K562 (cell line): ENCODE measurements at regions not wholly inside any gene's neighbourhood (a gene's known extent, or its start where the extent isn't known, plus 50 kb on each side); places are given as distances from the start of the nearest gene placed in this dataset.

Experiments used
- ATAC-seq: fragments of 200-7000 bp; cut with Tn5 transposase; 3 replicates; pipeline ENCODE4 v1.9.1; 2020; ENCODE audit warnings: moderate library complexity
- BruUV-seq: library from RNA; stranded (reverse); fragments of 400-500 nt; replicated peaks from 2 replicates; lab custom pipeline; 2021; lab: Mats Ljungman, UMichigan
- CTCF ChIA-PET: fragments of 300-600 bp; formaldehyde crosslinking; extraction: SDS; loops from one replicate; lab custom pipeline; 2021; ENCODE audit warnings: low intra/inter-chr PET ratio; lab: Yijun Ruan, JAX
- POLR2A ChIA-PET: fragments of 300-600, 350-650 bp; sonication (Branson Sonifier 250); formaldehyde crosslinking; extraction: SDS; loops from one replicate; lab custom pipeline; 2021; ENCODE audit warnings: antibody characterized with exemption, inconsistent platforms; lab: Yijun Ruan, JAX
- DNase-seq, 4 experiments: peaks; one replicate each; pipeline versions ENCODE4 v3.0.0 to v3.0.0-alpha.2; 2011 to 2018; ENCODE audit warnings: low spot score in 3 of 4, mixed read lengths in 3 of 4; ENCODE audit errors: extremely low read depth in 1 of 4
- FAIRE-seq: peaks from 2 replicates; lab custom pipeline; 2011; peaks lifted over from hg19 to GRCh38; lab: Jason Lieb, UNC
- H2AFZ ChIP-seq: 2 replicates; pipeline ENCODE4 v1.6.0; 2011; ENCODE audit warnings: low read depth, low read length, control low read depth, inconsistent platforms
- H3K27ac ChIP-seq: fragments of 200-600 bp; 3 replicates; pipeline ENCODE4 v1.8.0; 2011; ENCODE audit warnings: low read depth, mild to moderate bottlenecking, control low read depth, inconsistent platforms, low read length, moderate library complexity, mixed read lengths; ENCODE audit errors: extremely low read depth
- H3K27me3 ChIP-seq, 2 experiments: fragments of 300-600 bp in 1 of 2; 2 replicates in 1 of 2; 3 replicates in 1 of 2; pipeline versions ENCODE4 v1.6.0 to v1.8.0; 2011; ENCODE audit warnings: inconsistent platforms in 2 of 2, low read length in 2 of 2, mild to moderate bottlenecking in 1 of 2, mixed read lengths in 1 of 2, moderate library complexity in 1 of 2; ENCODE audit not compliant: control insufficient read depth in 2 of 2, insufficient read depth in 2 of 2
- H3K36me3 ChIP-seq: fragments of 300-600 bp; 3 replicates; pipeline ENCODE4 v1.8.0; 2011; ENCODE audit warnings: mild to moderate bottlenecking, low read length, inconsistent platforms; ENCODE audit not compliant: control insufficient read depth, insufficient read depth
- H3K4me1 ChIP-seq, 2 experiments: fragments of 200-600 bp in 1 of 2; replicated peaks in 1 of 2; 2 replicates in 1 of 2; 3 replicates in 1 of 2; pipeline versions ENCODE4 v1.5.1 to v1.8.0; 2011; ENCODE audit warnings: inconsistent platforms in 2 of 2, low read length in 2 of 2, mild to moderate bottlenecking in 1 of 2, mixed read lengths in 1 of 2, moderate library complexity in 1 of 2; ENCODE audit not compliant: control insufficient read depth in 2 of 2, insufficient read depth in 2 of 2
- H3K4me2 ChIP-seq: 2 replicates; pipeline ENCODE4 v1.6.1; 2011; ENCODE audit warnings: low read length, control low read depth, inconsistent platforms, mixed read lengths; ENCODE audit not compliant: insufficient read depth
- H3K4me3 ChIP-seq: fragments of 200-600 bp; sonication (generic), shearing (Covaris generic); 2 replicates; pipeline ENCODE4 v1.5.1; 2016; ENCODE audit warnings: control low read depth, inconsistent platforms
- H3K79me2 ChIP-seq: fragments of 200-600 bp; 3 replicates; pipeline ENCODE4 v1.8.0; 2011; ENCODE audit warnings: low read length, inconsistent platforms; ENCODE audit not compliant: control insufficient read depth, insufficient read depth
- H3K9ac ChIP-seq, 2 experiments: 2 replicates each; pipeline versions ENCODE4 v1.6.0 to v1.6.1; 2011; ENCODE audit warnings: low read depth in 2 of 2, low read length in 2 of 2, control low read depth in 1 of 2, inconsistent platforms in 1 of 2, mild to moderate bottlenecking in 1 of 2, mixed read lengths in 1 of 2; ENCODE audit not compliant: insufficient read depth in 1 of 2
- H3K9me1 ChIP-seq: one replicate; pipeline ENCODE4 v1.6.0; 2011; ENCODE audit warnings: inconsistent platforms, mild to moderate bottlenecking, low read length, moderate library complexity; ENCODE audit not compliant: control insufficient read depth, insufficient read depth
- H3K9me3 ChIP-seq: replicated peaks from 2 replicates; pipeline ENCODE4 v1.5.1; 2011; ENCODE audit warnings: low read depth, low read length, inconsistent platforms; ENCODE audit not compliant: control insufficient read depth, insufficient read depth
- H4K20me1 ChIP-seq: replicated peaks from 2 replicates; pipeline ENCODE4 v1.6.1; 2011; ENCODE audit warnings: low read length, inconsistent platforms, mixed read lengths; ENCODE audit not compliant: control insufficient read depth, insufficient read depth
- EZH2 ChIP-seq: IDR thresholded peaks from 2 replicates; pipeline ENCODE4 v1.6.1; 2012; ENCODE audit warnings: low read depth, mild to moderate bottlenecking, inconsistent platforms, low read length, borderline replicate concordance
- HDAC6 ChIP-seq: IDR thresholded peaks from 2 replicates; pipeline ENCODE4 v1.6.1; 2012; ENCODE audit warnings: low read depth, mild to moderate bottlenecking, control low read depth, inconsistent platforms, low read length, moderate library complexity
- KLF1 ChIP-seq: fragments of 450-650 bp; IDR thresholded peaks from 2 replicates; pipeline ENCODE4 v1.6.1; 2016; ENCODE audit warnings: missing genetic modification characterization, missing compliant biosample characterization
- L3MBTL2 ChIP-seq: fragments of 450-650 bp; IDR thresholded peaks from 2 replicates; pipeline ENCODE4 v1.6.1; 2016; ENCODE audit warnings: mild to moderate bottlenecking, moderate library complexity
- POLR2A ChIP-seq: fragments of 450-650 bp; conservative IDR thresholded peaks from 2 replicates; pipeline ENCODE4 v1.6.1; 2016
- PRDM10 ChIP-seq: fragments of 450-650 bp; IDR thresholded peaks from 2 replicates; pipeline ENCODE4 v1.6.1; 2018; ENCODE audit not compliant: partially characterized antibody
- PTRF ChIP-seq: fragments of 450-650 bp; IDR thresholded peaks from 2 replicates; pipeline ENCODE4 v1.6.1; 2016; ENCODE audit warnings: mild to moderate bottlenecking, missing genetic modification characterization, missing compliant biosample characterization
- SMAD3 ChIP-seq: fragments of 450-650 bp; formaldehyde crosslinking; conservative IDR thresholded peaks from 2 replicates; pipeline ENCODE4 v1.4.0; 2020; ENCODE audit warnings: mild to moderate bottlenecking
- TAL1 ChIP-seq: fragments of 450-650 bp; IDR thresholded peaks from 2 replicates; pipeline ENCODE4 v1.6.1; 2016; ENCODE audit warnings: mild to moderate bottlenecking
- TBP ChIP-seq: optimal IDR thresholded peaks from 2 replicates; pipeline ENCODE3; 2011; ENCODE audit warnings: low read depth, low read length, improper control_type of control experiment
- ZBTB43 ChIP-seq: sonication (generic); formaldehyde crosslinking; IDR thresholded peaks from 2 replicates; pipeline ENCODE4 v1.8.0; 2023; ENCODE audit warnings: mild to moderate bottlenecking, missing genetic modification reagents
- ZNF766 ChIP-seq: fragments of 200-800 bp; sonication (Bioruptor generic); conservative IDR thresholded peaks from 2 replicates; pipeline ENCODE4 v1.6.1; 2016; ENCODE audit warnings: missing genetic modification characterization, missing compliant biosample characterization
- WGBS: fragments of 100-300 bp; shearing (Covaris generic); methylation state at CpG from one replicate; pipeline ENCODE4 v1.1.6; 2016; ENCODE audit warnings: low coverage, mixed read lengths; ENCODE audit not compliant: insufficient coverage; ENCODE audit errors: missing lambda C conversion rate; 5-methylcytosine and 5-hydroxymethylcytosine counted together
- in situ Hi-C: fragments of 300-500 bp; cut with MboI; formaldehyde crosslinking; loops from 4 replicates; pipeline ENCODE4 v1.15.0; 2018; ENCODE audit warnings: inconsistent platforms, mixed read lengths
- intact Hi-C: fragments of 100-400 bp; cut with micrococcal nuclease; formaldehyde crosslinking; loops from 2 replicates; pipeline ENCODE4 v1.14.2; 2022

- H3K27me3 ChIP-seq = no peaks in the 10 kb centered on the region
These were observed 174.1 kb upstream of the EEA1 start for GRCh38 chr12:93103154-93103553.

More at GRCh38 chr12:93103154-93103553, 174.1 kb upstream of the EEA1 start:
- DNase-seq (no peak), ATAC-seq (no peak), FAIRE-seq (no peak)
- no TSS peak for BruUV-seq
- Histone ChIP-seq H3K9me3 (no peaks in the 10 kb centered on the region), H3K79me2 (no peaks in the 10 kb centered on the region), H4K20me1 (no peaks in the 10 kb centered on the region), H3K36me3 (no peaks in the 10 kb centered on the region), H3K4me3 (no peak overlapping the region), H3K9me1 (no peaks in the 10 kb centered on the region), H3K4me2 (no peak overlapping the region), H2AFZ (no peak overlapping the region), H3K4me1 (peaks cover 0 to 4% of the 10 kb centered on the region in 2 experiments; a peak in 1 of 5 replicates), H3K27ac (no peak overlapping the region), H3K9ac (no peak overlapping the region)
- ChIA-PET POLR2A (no interaction called here), CTCF (no interaction called here)
- no peak for TF ChIP-seq L3MBTL2
- TF ChIP-seq HDAC6 = no peak
- no peak for TF ChIP-seq KLF1 (tag)
- TF ChIP-seq TBP = no peak
- TF ChIP-seq EZH2 = no peak
- no peak for TF ChIP-seq TAL1
- no peak for TF ChIP-seq PRDM10
- TF ChIP-seq PTRF (tag) = no peak
- no peak for TF ChIP-seq POLR2A
- no peak for TF ChIP-seq ZBTB43 (CRISPR knock-in tag)
- no peak for TF ChIP-seq SMAD3 (CRISPR knock-in tag)
- no peak for TF ChIP-seq ZNF766
- intact Hi-C loops = no loop called here
- WGBS = 52% methylated on average over 3 of the region's 3 CpGs
- in situ Hi-C loops = no loop called here
